GM23338 (cell line): ENCODE measurements at regions not wholly inside any gene's neighbourhood (a gene's known extent, or its start where the extent isn't known, plus 50 kb on each side); places are given as distances from the start of the nearest gene placed in this dataset.

Experiments
- EZH2phosphoT487 ChIP-seq: fragments of 200-600 bp; sonication (generic); IDR thresholded peaks from one replicate; pipeline ENCODE4 v1.8.1; 2018; ENCODE audit warnings: antibody characterized with exemption; ENCODE audit not compliant: unreplicated experiment
- POLR2AphosphoS5 ChIP-seq: IDR thresholded peaks from 2 replicates; pipeline ENCODE4 v1.6.1; 2016; ENCODE audit warnings: antibody characterized with exemption, low read depth
- STAT1 ChIP-seq: IDR thresholded peaks from one replicate; pipeline ENCODE4 v1.6.1; 2016; ENCODE audit warnings: antibody characterized with exemption; ENCODE audit not compliant: unreplicated experiment
- TF ChIP-seq, protein P1 (sequence below), 2 experiments: fragments of 200-600 bp in 1 of 2; sonication (generic) in 1 of 2; conservative IDR thresholded peaks; 2 replicates each; pipeline versions ENCODE4 v1.5.1 to v1.6.1; 2016 to 2017; ENCODE audit warnings: antibody characterized with exemption in 2 of 2, low read depth in 2 of 2, mild to moderate bottlenecking in 2 of 2, moderate library complexity in 1 of 2
- TF ChIP-seq, protein P2 (sequence below): IDR thresholded peaks from one replicate; pipeline ENCODE4 v1.6.1; 2018; ENCODE audit warnings: antibody characterized with exemption; ENCODE audit not compliant: unreplicated experiment

DNA sequence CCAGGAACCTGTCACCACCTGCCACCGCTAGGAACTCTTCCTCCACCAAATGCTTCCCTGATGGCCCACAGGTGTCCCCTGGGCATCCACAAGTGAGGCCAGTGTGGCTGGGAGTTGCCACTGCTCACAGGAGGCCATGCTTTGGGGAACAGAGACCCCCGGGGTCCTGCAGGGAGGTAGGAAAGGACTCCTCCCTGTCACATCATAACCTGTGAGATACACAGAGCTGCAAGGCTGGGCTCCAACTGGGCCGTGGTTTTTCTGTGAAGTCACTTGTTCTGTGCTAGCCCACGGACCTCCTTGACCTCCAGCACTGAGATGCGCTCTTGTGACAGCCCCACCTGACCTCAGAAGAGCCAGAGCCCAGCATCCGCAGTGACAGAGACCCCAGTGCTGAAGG, 311.2 kb downstream of the C16orf95 start:
- no peak for TF ChIP-seq EZH2phosphoT487
- TF ChIP-seq, protein P1, sequence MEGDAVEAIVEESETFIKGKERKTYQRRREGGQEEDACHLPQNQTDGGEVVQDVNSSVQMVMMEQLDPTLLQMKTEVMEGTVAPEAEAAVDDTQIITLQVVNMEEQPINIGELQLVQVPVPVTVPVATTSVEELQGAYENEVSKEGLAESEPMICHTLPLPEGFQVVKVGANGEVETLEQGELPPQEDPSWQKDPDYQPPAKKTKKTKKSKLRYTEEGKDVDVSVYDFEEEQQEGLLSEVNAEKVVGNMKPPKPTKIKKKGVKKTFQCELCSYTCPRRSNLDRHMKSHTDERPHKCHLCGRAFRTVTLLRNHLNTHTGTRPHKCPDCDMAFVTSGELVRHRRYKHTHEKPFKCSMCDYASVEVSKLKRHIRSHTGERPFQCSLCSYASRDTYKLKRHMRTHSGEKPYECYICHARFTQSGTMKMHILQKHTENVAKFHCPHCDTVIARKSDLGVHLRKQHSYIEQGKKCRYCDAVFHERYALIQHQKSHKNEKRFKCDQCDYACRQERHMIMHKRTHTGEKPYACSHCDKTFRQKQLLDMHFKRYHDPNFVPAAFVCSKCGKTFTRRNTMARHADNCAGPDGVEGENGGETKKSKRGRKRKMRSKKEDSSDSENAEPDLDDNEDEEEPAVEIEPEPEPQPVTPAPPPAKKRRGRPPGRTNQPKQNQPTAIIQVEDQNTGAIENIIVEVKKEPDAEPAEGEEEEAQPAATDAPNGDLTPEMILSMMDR (conservative IDR thresholded peaks at IDR 0.05; ENCODE audit: low read depth in 2 of 2) = no peak
- no peak for TF ChIP-seq POLR2AphosphoS5
- no peak for TF ChIP-seq STAT1
- TF ChIP-seq, protein P2, sequence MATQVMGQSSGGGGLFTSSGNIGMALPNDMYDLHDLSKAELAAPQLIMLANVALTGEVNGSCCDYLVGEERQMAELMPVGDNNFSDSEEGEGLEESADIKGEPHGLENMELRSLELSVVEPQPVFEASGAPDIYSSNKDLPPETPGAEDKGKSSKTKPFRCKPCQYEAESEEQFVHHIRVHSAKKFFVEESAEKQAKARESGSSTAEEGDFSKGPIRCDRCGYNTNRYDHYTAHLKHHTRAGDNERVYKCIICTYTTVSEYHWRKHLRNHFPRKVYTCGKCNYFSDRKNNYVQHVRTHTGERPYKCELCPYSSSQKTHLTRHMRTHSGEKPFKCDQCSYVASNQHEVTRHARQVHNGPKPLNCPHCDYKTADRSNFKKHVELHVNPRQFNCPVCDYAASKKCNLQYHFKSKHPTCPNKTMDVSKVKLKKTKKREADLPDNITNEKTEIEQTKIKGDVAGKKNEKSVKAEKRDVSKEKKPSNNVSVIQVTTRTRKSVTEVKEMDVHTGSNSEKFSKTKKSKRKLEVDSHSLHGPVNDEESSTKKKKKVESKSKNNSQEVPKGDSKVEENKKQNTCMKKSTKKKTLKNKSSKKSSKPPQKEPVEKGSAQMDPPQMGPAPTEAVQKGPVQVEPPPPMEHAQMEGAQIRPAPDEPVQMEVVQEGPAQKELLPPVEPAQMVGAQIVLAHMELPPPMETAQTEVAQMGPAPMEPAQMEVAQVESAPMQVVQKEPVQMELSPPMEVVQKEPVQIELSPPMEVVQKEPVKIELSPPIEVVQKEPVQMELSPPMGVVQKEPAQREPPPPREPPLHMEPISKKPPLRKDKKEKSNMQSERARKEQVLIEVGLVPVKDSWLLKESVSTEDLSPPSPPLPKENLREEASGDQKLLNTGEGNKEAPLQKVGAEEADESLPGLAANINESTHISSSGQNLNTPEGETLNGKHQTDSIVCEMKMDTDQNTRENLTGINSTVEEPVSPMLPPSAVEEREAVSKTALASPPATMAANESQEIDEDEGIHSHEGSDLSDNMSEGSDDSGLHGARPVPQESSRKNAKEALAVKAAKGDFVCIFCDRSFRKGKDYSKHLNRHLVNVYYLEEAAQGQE = no peak
